T-cell (primary cell): ENCODE measurements at regions not wholly inside any gene's neighbourhood (a gene's known extent, or its start where the extent isn't known, plus 50 kb on each side); places are given as distances from the start of the nearest gene placed in this dataset.
"Not testable (repeated sequence)": the region's sequence is repeated elsewhere in the genome, so short reads cannot be mapped to it uniquely, and the experiment has no call there.

Experiments
- ATAC-seq, 4 experiments: fragments of 200-7000 bp in 3 of 4; fragments of 150-1000 bp in 1 of 4; cut with Tn5 transposase; replicated peaks in 1 of 4; 1 replicate in 3 of 4; 2 replicates in 1 of 4; pipeline ENCODE4 v1.10.0; 2021; ENCODE audit warnings: moderate library complexity in 3 of 4, mild to moderate bottlenecking in 2 of 4, moderate number of reproducible peaks in 1 of 4
- CTCF ChIA-PET, 2 donors: fragments of 300-600 bp; sonication (Branson Sonifier 250); formaldehyde crosslinking; loops; one replicate each; lab custom pipeline; 2022; ENCODE audit warnings: antibody characterized with exemption in 2 of 2; lab: Charles Lee
- POLR2A ChIA-PET, 2 donors: fragments of 300-600 bp; sonication (Branson Sonifier 250); formaldehyde crosslinking; loops; one replicate each; lab custom pipeline; 2022; ENCODE audit warnings: antibody characterized with exemption in 2 of 2; lab: Charles Lee
- DNase-seq, 35 experiments: peaks; one replicate each; pipeline versions ENCODE4 v3.0.0 to v3.0.0-alpha.2; 2013 to 2023
- H3K27ac ChIP-seq: one replicate; pipeline ENCODE4 v1.5.1; 2013; ENCODE audit warnings: low read length
- H3K27me3 ChIP-seq, 2 experiments: replicated peaks in 1 of 2; 1 replicate in 1 of 2; 2 replicates in 1 of 2; pipeline versions ENCODE4 v1.6.1 to v1.7.0; 2013; ENCODE audit warnings: low read length in 1 of 2, mixed read lengths in 1 of 2; ENCODE audit not compliant: control insufficient read depth in 2 of 2, insufficient read depth in 2 of 2; ENCODE audit errors: extremely low read depth in 1 of 2
- H3K36me3 ChIP-seq, 2 donors: 1 replicate in 1 of 2; 2 replicates in 1 of 2; pipeline versions ENCODE4 v1.6.1 to v1.7.0; 2013; ENCODE audit warnings: low read length in 1 of 2; ENCODE audit not compliant: control insufficient read depth in 2 of 2, insufficient read depth in 1 of 2; ENCODE audit errors: extremely low read depth in 1 of 2
- H3K4me1 ChIP-seq, 2 experiments: 1 replicate in 1 of 2; 2 replicates in 1 of 2; pipeline versions ENCODE4 v1.6.1 to v1.7.0; 2013; ENCODE audit warnings: low read length in 2 of 2, mixed read lengths in 1 of 2; ENCODE audit not compliant: insufficient read depth in 2 of 2, control insufficient read depth in 1 of 2; ENCODE audit errors: extremely low read depth in 1 of 2
- H3K4me3 ChIP-seq, 2 donors: 1 replicate in 1 of 2; 2 replicates in 1 of 2; pipeline versions ENCODE4 v1.5.1 to v1.7.0; 2013; ENCODE audit warnings: mild to moderate bottlenecking in 2 of 2, low read length in 1 of 2, moderate library complexity in 1 of 2; ENCODE audit not compliant: control insufficient read depth in 1 of 2; ENCODE audit errors: extremely low read depth in 1 of 2
- H3K9me3 ChIP-seq: 2 replicates; pipeline ENCODE4 v1.7.0; 2013
- H3K27ac Mint-ChIP-seq, 2 donors: one replicate each; pipeline ENCODE4 v1.8.0; 2020 to 2021; ENCODE audit warnings: mild to moderate bottlenecking in 2 of 2, mixed read lengths in 2 of 2
- H3K27me3 Mint-ChIP-seq, 2 donors: one replicate each; pipeline ENCODE4 v1.8.0; 2021 to 2022; ENCODE audit warnings: mixed read lengths in 2 of 2
- H3K36me3 Mint-ChIP-seq: one replicate; pipeline ENCODE4 v1.8.0; 2021; ENCODE audit warnings: mixed read lengths
- H3K4me1 Mint-ChIP-seq, 3 donors: one replicate each; pipeline ENCODE4 v1.8.0; 2020 to 2022; ENCODE audit warnings: mixed read lengths in 3 of 3, mild to moderate bottlenecking in 1 of 3
- H3K4me3 Mint-ChIP-seq, 3 donors: one replicate each; pipeline ENCODE4 v1.8.0; 2020 to 2022; ENCODE audit warnings: mild to moderate bottlenecking in 3 of 3, mixed read lengths in 3 of 3, moderate library complexity in 3 of 3
- H3K9me3 Mint-ChIP-seq, 3 donors: one replicate each; pipeline ENCODE4 v1.8.0; 2020 to 2022; ENCODE audit warnings: mixed read lengths in 3 of 3
- WGBS: methylation state at CpG from one replicate; pipeline ENCODE4 v1.1.5; 2013; ENCODE audit warnings: missing lambda C conversion rate; ENCODE audit not compliant: insufficient coverage; 5-methylcytosine and 5-hydroxymethylcytosine counted together

GRCh38 chr13:86606264-86606663, 807.0 kb upstream of the SLITRK6 start:
- Mint-ChIP-seq H3K36me3 (no peaks in the 10 kb centered on the region), H3K27ac (no peak overlapping the region), H3K9me3 (peaks cover 5 to 15% (median 7%) of the 10 kb centered on the region in 3 donors), H3K4me1 (no peaks in the 10 kb centered on the region), H3K27me3 (no peaks in the 10 kb centered on the region), H3K4me3 (no peak overlapping the region)
- no peak overlapping the region for H3K4me3 ChIP-seq
- ChIA-PET CTCF (no interaction called here), POLR2A (no interaction called here)
- no peak overlapping the region for H3K27ac ChIP-seq
- H3K36me3 ChIP-seq: no peaks in the 10 kb centered on the region
- H3K9me3 ChIP-seq: no peaks in the 10 kb centered on the region
- no peak for DNase-seq
- ATAC-seq: no peak
- WGBS: no CpG with 5 or more reads among the region's 2 CpGs
- no peaks in the 10 kb centered on the region for H3K4me1 ChIP-seq
- H3K27me3 ChIP-seq: no peaks in the 10 kb centered on the region

GRCh38 chr13:86608701-86609100, 809.5 kb upstream of the SLITRK6 start:
- no peaks in the 10 kb centered on the region for H3K36me3 Mint-ChIP-seq
- H3K27me3 ChIP-seq: no peaks in the 10 kb centered on the region
- no peak overlapping the region for H3K4me3 ChIP-seq
- POLR2A ChIA-PET: no interaction called here
- ATAC-seq (no peak), DNase-seq (no peak)
- no peak overlapping the region for H3K4me3 Mint-ChIP-seq
- CTCF ChIA-PET: no interaction called here
- peaks cover 4 to 15% (median 10%) of the 10 kb centered on the region in 3 donors for H3K9me3 Mint-ChIP-seq
- no CpG with 5 or more reads among the region's 2 CpGs for WGBS
- no peak overlapping the region for H3K27ac Mint-ChIP-seq
- no peaks in the 10 kb centered on the region for H3K27me3 Mint-ChIP-seq
- H3K36me3 ChIP-seq: no peaks in the 10 kb centered on the region
- H3K9me3 ChIP-seq: no peaks in the 10 kb centered on the region
- no peaks in the 10 kb centered on the region for H3K4me1 ChIP-seq
- no peaks in the 10 kb centered on the region for H3K4me1 Mint-ChIP-seq
- no peak overlapping the region for H3K27ac ChIP-seq

- ChIA-PET CTCF (no interaction called here), POLR2A (no interaction called here)
- Histone ChIP-seq H3K4me3 (no peak overlapping the region), H3K36me3 (no peaks in the 10 kb centered on the region), H3K27me3 (no peaks in the 10 kb centered on the region), H3K4me1 (no peaks in the 10 kb centered on the region), H3K27ac (no peak overlapping the region), H3K9me3 (no peaks in the 10 kb centered on the region)
- no CpG with 5 or more reads among the region's 3 CpGs for WGBS
- no peak for ATAC-seq
- Mint-ChIP-seq H3K4me3 (no peak overlapping the region), H3K36me3 (no peaks in the 10 kb centered on the region), H3K27me3 (no peaks in the 10 kb centered on the region), H3K9me3 (peaks cover 8 to 21% (median 12%) of the 10 kb centered on the region in 3 donors), H3K4me1 (no peaks in the 10 kb centered on the region), H3K27ac (no peak overlapping the region)
- DNase-seq: no peak
Observed at GRCh38 chr13:86633346-86633745, 834.1 kb upstream of the SLITRK6 start.

GRCh38 chr13:86651171-86651570, 852.0 kb upstream of the SLITRK6 start:
- CTCF ChIA-PET, H3K4me3 ChIP-seq, H3K27me3 Mint-ChIP-seq, H3K27ac Mint-ChIP-seq, DNase-seq, H3K9me3 ChIP-seq, H3K36me3 Mint-ChIP-seq, H3K9me3 Mint-ChIP-seq, H3K4me3 Mint-ChIP-seq, H3K4me1 ChIP-seq, H3K4me1 Mint-ChIP-seq, ATAC-seq, H3K27ac ChIP-seq, POLR2A ChIA-PET, H3K27me3 ChIP-seq, H3K36me3 ChIP-seq: not testable (repeated sequence)
- 77% methylated on average over 5 of the region's 5 CpGs for WGBS

GRCh38 chr13:86653009-86653408, 853.8 kb upstream of the SLITRK6 start:
- Mint-ChIP-seq H3K4me3 (no peak overlapping the region), H3K4me1 (no peaks in the 10 kb centered on the region), H3K9me3 (peaks cover 0 to 16% (median 3%) of the 10 kb centered on the region in 3 donors), H3K36me3 (no peaks in the 10 kb centered on the region), H3K27ac (no peak overlapping the region), H3K27me3 (no peaks in the 10 kb centered on the region)
- POLR2A ChIA-PET: no interaction called here
- CTCF ChIA-PET: no interaction called here
- no peaks in the 10 kb centered on the region for H3K4me1 ChIP-seq
- H3K27me3 ChIP-seq: no peaks in the 10 kb centered on the region
- no peak overlapping the region for H3K27ac ChIP-seq
- no peak overlapping the region for H3K4me3 ChIP-seq
- no peaks in the 10 kb centered on the region for H3K9me3 ChIP-seq
- ATAC-seq (no peak), DNase-seq (no peak)
- no peaks in the 10 kb centered on the region for H3K36me3 ChIP-seq

GRCh38 chr13:86655561-86655960, 856.3 kb upstream of the SLITRK6 start:
- WGBS: no CpG with 5 or more reads among the region's 3 CpGs
- no peaks in the 10 kb centered on the region for H3K36me3 ChIP-seq
- POLR2A ChIA-PET: no interaction called here
- Mint-ChIP-seq H3K27ac (no peak overlapping the region), H3K36me3 (no peaks in the 10 kb centered on the region), H3K4me1 (no peaks in the 10 kb centered on the region), H3K27me3 (no peaks in the 10 kb centered on the region), H3K9me3 (peaks cover 0 to 16% (median 3%) of the 10 kb centered on the region in 3 donors), H3K4me3 (no peak overlapping the region)
- H3K4me3 ChIP-seq: no peak overlapping the region
- no peaks in the 10 kb centered on the region for H3K27me3 ChIP-seq
- H3K9me3 ChIP-seq: no peaks in the 10 kb centered on the region
- CTCF ChIA-PET: no interaction called here
- DNase-seq (no peak), ATAC-seq (no peak)
- no peak overlapping the region for H3K27ac ChIP-seq
- no peaks in the 10 kb centered on the region for H3K4me1 ChIP-seq

- Mint-ChIP-seq H3K27me3 (no peaks in the 10 kb centered on the region), H3K9me3 (peaks cover 8 to 32% (median 12%) of the 10 kb centered on the region in 3 donors), H3K4me1 (no peaks in the 10 kb centered on the region), H3K36me3 (no peaks in the 10 kb centered on the region), H3K27ac (no peak overlapping the region), H3K4me3 (no peak overlapping the region)
- Histone ChIP-seq H3K4me3 (no peak overlapping the region), H3K27ac (no peak overlapping the region), H3K36me3 (no peaks in the 10 kb centered on the region), H3K27me3 (no peaks in the 10 kb centered on the region), H3K4me1 (no peaks in the 10 kb centered on the region), H3K9me3 (no peaks in the 10 kb centered on the region)
- ATAC-seq: no peak
- WGBS: no CpG with 5 or more reads among the region's 1 CpG
- CTCF ChIA-PET: no interaction called here
- POLR2A ChIA-PET: no interaction called here
- DNase-seq: no peak
Observed at GRCh38 chr13:86660090-86660489, 860.9 kb upstream of the SLITRK6 start.
